GM12878 (cell line): ENCODE measurements at regions not wholly inside any gene's neighbourhood (a gene's known extent, or its start where the extent isn't known, plus 50 kb on each side); places are given as distances from the start of the nearest gene placed in this dataset.

ENCODE experiments used
- ATAC-seq: fragments of 200-7000 bp; cut with Tn5 transposase; 3 replicates; pipeline ENCODE4 v1.9.1; 2020; ENCODE audit warnings: mild to moderate bottlenecking, moderate library complexity
- BruUV-seq: library from RNA; stranded (reverse); fragments of 400-500 nt; replicated peaks from 2 replicates; lab custom pipeline; 2021; lab: Mats Ljungman, UMichigan
- CTCF ChIA-PET: fragments of 300-600 bp; sonication (Branson Sonifier 250); formaldehyde crosslinking; extraction: SDS; loops from one replicate; lab custom pipeline; 2021; ENCODE audit warnings: inconsistent platforms; lab: Yijun Ruan, JAX
- POLR2A ChIA-PET: fragments of 350-600 bp; formaldehyde crosslinking; extraction: SDS; loops from one replicate; lab custom pipeline; 2021; ENCODE audit warnings: inconsistent platforms; lab: Charles Lee
- RAD21 ChIA-PET: fragments of 300-600 bp; sonication (Branson Sonifier 250); formaldehyde crosslinking; loops from one replicate; lab custom pipeline; 2023; ENCODE audit warnings: antibody characterized with exemption; ENCODE audit not compliant: unreplicated experiment; lab: Charles Lee
- SMC1A ChIA-PET: fragments of 300-600 bp; sonication (Branson Sonifier 250); formaldehyde crosslinking; loops from one replicate; lab custom pipeline; 2023; ENCODE audit not compliant: unreplicated experiment, uncharacterized antibody; lab: Charles Lee
- DNase-seq: peaks from one replicate; pipeline ENCODE4 v3.0.0-alpha.2; 2011; ENCODE audit warnings: low read depth, low spot score
- FAIRE-seq: peaks from 3 replicates; lab custom pipeline; 2011; peaks lifted over from hg19 to GRCh38; lab: Jason Lieb, UNC
- H2AFZ ChIP-seq: 2 replicates; pipeline ENCODE4 v1.6.0; 2011; ENCODE audit warnings: low read depth, low read length, control low read depth; ENCODE audit not compliant: control insufficient read depth
- H3K27ac ChIP-seq: 2 replicates; pipeline ENCODE4 v1.5.1; 2011; ENCODE audit warnings: control low read depth; ENCODE audit not compliant: control insufficient read depth, insufficient read depth
- H3K27me3 ChIP-seq, 2 experiments: replicated peaks in 1 of 2; 2 replicates each; pipeline versions ENCODE4 v1.6.0 to v1.6.1; 2011; ENCODE audit warnings: low read length in 1 of 2; ENCODE audit not compliant: control insufficient read depth in 2 of 2, insufficient read depth in 2 of 2
- H3K36me3 ChIP-seq, 2 experiments: 2 replicates each; pipeline ENCODE4 v1.5.1; 2011; ENCODE audit warnings: low read length in 1 of 2; ENCODE audit not compliant: control insufficient read depth in 2 of 2, insufficient read depth in 2 of 2
- H3K4me1 ChIP-seq: 2 replicates; pipeline ENCODE4 v1.6.1; 2011; ENCODE audit warnings: mild to moderate bottlenecking, low read length, moderate library complexity, mixed read lengths; ENCODE audit not compliant: control insufficient read depth, insufficient read depth
- H3K4me2 ChIP-seq: 2 replicates; pipeline ENCODE4 v1.6.0; 2011; ENCODE audit warnings: control low read depth; ENCODE audit not compliant: control insufficient read depth, insufficient read depth
- H3K4me3 ChIP-seq: fragments of 200-600 bp; sonication (generic); 2 replicates; pipeline ENCODE4 v1.5.1; 2016
- H3K79me2 ChIP-seq: 2 replicates; pipeline ENCODE4 v1.6.0; 2011; ENCODE audit warnings: low read length; ENCODE audit not compliant: control insufficient read depth, insufficient read depth
- H3K9ac ChIP-seq: 2 replicates; pipeline ENCODE4 v1.8.0; 2011; ENCODE audit warnings: low read length, control low read depth, mixed read lengths; ENCODE audit not compliant: control insufficient read depth, insufficient read depth
- H3K9me3 ChIP-seq: replicated peaks from 3 replicates; pipeline ENCODE4 v1.5.1; 2011; ENCODE audit warnings: mild to moderate bottlenecking, low read length; ENCODE audit not compliant: control insufficient read depth, insufficient read depth
- H4K20me1 ChIP-seq: 2 replicates; pipeline ENCODE4 v1.6.0; 2011; ENCODE audit not compliant: control insufficient read depth, insufficient read depth
- HCFC1 ChIP-seq: fragments of 150-350 bp; IDR thresholded peaks from 2 replicates; pipeline ENCODE4 v1.6.1; 2014; ENCODE audit warnings: low read length
- JUNB ChIP-seq: IDR thresholded peaks from 2 replicates; pipeline ENCODE4 v1.6.1; 2016; ENCODE audit warnings: antibody characterized with exemption, mild to moderate bottlenecking
- MTA2 ChIP-seq: fragments of 450-650 bp; IDR thresholded peaks from 2 replicates; pipeline ENCODE4 v1.6.1; 2016; ENCODE audit warnings: low read depth, mild to moderate bottlenecking, moderate library complexity
- MYC ChIP-seq: IDR thresholded peaks from 2 replicates; pipeline ENCODE4 v1.6.1; 2011; ENCODE audit warnings: mild to moderate bottlenecking, low read length, moderate library complexity, inconsistent platforms; ENCODE audit not compliant: insufficient read depth, insufficient replicate concordance, insufficient read length, severe bottlenecking
- NFYA ChIP-seq: IDR thresholded peaks from 2 replicates; pipeline ENCODE4 v1.6.1; 2011; ENCODE audit warnings: low read depth, mild to moderate bottlenecking, low read length, improper control_type of control experiment, borderline replicate concordance
- NR2C2 ChIP-seq: IDR thresholded peaks from 2 replicates; pipeline ENCODE4 v1.6.1; 2011; ENCODE audit warnings: borderline replicate concordance, low read depth; ENCODE audit not compliant: control insufficient read depth, insufficient read length
- NRF1 ChIP-seq: conservative IDR thresholded peaks from 2 replicates; pipeline ENCODE4 v1.6.1; 2011; ENCODE audit warnings: mild to moderate bottlenecking, low read depth, low read length, improper control_type of control experiment
- PAX5 ChIP-seq: IDR thresholded peaks from 2 replicates; pipeline ENCODE4 v1.6.1; 2011; ENCODE audit warnings: low read depth, low read length, borderline replicate concordance
- POLR2AphosphoS5 ChIP-seq: IDR thresholded peaks from 2 replicates; pipeline ENCODE4 v1.6.1; 2011; ENCODE audit warnings: mild to moderate bottlenecking, low read length, inconsistent platforms
- TAF1 ChIP-seq: IDR thresholded peaks from 2 replicates; pipeline ENCODE4 v1.6.1; 2011; ENCODE audit warnings: mild to moderate bottlenecking, low read depth, low read length, borderline replicate concordance
- TCF12 ChIP-seq: IDR thresholded peaks from 2 replicates; pipeline ENCODE4 v1.6.1; 2011; ENCODE audit warnings: low read depth, mild to moderate bottlenecking, low read length
- ZNF622 ChIP-seq: fragments of 450-650 bp; IDR thresholded peaks from 2 replicates; pipeline ENCODE4 v1.6.1; 2017; ENCODE audit warnings: mild to moderate bottlenecking, inconsistent platforms
- WGBS: methylation state at CpG from one replicate; pipeline ENCODE4 v1.1.6; 2016; ENCODE audit warnings: low lambda C conversion rate; ENCODE audit not compliant: insufficient replicate concordance, insufficient coverage; ENCODE audit errors: missing lambda C conversion rate; 5-methylcytosine and 5-hydroxymethylcytosine counted together
- in situ Hi-C: fragments of 300-500 bp; cut with MboI; formaldehyde crosslinking; loops from 9 replicates; pipeline ENCODE4 v1.14.3; 2018; ENCODE audit warnings: mixed read lengths
- intact Hi-C: fragments of 100-400 bp; cut with micrococcal nuclease; formaldehyde crosslinking; loops from one replicate; pipeline ENCODE4 v1.14.2; 2022; ENCODE audit not compliant: unreplicated experiment
- TF ChIP-seq, protein P1 (sequence below), 3 experiments: IDR thresholded peaks in 2 of 3; conservative IDR thresholded peaks in 1 of 3; 2 replicates each; pipeline ENCODE4 v1.5.1; 2011; ENCODE audit warnings: low read depth in 3 of 3, low read length in 3 of 3, mild to moderate bottlenecking in 3 of 3, control low read depth in 2 of 3, moderate library complexity in 2 of 3, inconsistent platforms in 1 of 3, mixed read lengths in 1 of 3; ENCODE audit not compliant: control insufficient read depth in 2 of 3, insufficient read depth in 1 of 3; ENCODE audit errors: extremely low read depth in 1 of 3
- TF ChIP-seq, protein P2 (sequence below): IDR thresholded peaks from 2 replicates; pipeline ENCODE4 v1.6.1; 2012; ENCODE audit warnings: mild to moderate bottlenecking, low read depth, low read length
- TF ChIP-seq, protein P3 (sequence below): IDR thresholded peaks from 2 replicates; pipeline ENCODE4 v1.6.1; 2012; ENCODE audit warnings: low read depth, low read length, improper control_type of control experiment
- TF ChIP-seq, protein P4 (sequence below): fragments of 450-650 bp; conservative IDR thresholded peaks from 2 replicates; pipeline ENCODE4 v1.6.1; 2017; ENCODE audit warnings: mild to moderate bottlenecking, moderate library complexity

DNA sequence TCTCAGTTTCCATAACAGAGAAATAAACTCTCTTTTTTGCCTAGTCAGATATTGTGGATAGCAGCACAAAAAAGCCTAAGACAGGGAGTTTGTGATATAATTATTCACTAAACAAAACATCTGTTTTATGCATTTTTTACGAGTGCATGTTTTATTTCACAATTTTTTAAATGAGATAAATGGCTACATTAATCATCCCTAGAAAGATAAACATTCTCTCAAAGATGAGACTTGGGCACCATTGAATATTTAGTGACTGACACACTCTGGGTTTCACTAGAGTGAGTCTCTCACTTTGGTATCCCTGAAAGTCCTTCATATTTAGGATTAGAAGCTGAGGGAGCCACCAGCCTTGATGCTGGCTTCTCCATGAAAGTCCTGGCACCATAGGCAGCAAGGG, 74.3 kb upstream of the LRCH1 start:
- Histone ChIP-seq H3K9ac (no peak overlapping the region), H3K36me3 (no peaks in the 10 kb centered on the region), H3K27ac (no peak overlapping the region), H3K4me1 (no peaks in the 10 kb centered on the region), H2AFZ (no peak overlapping the region), H3K27me3 (no peaks in the 10 kb centered on the region), H3K9me3 (no peaks in the 10 kb centered on the region; the same call in 2 of the 3 replicates), H3K4me3 (no peak overlapping the region), H4K20me1 (no peaks in the 10 kb centered on the region), H3K4me2 (no peak overlapping the region), H3K79me2 (no peaks in the 10 kb centered on the region)
- intact Hi-C loops = no loop called here
- ATAC-seq = no peak
- SMC1A ChIA-PET = no interaction called here
- 0% methylated on average over 1 of the region's 1 CpG for WGBS
- CTCF ChIA-PET = interaction anchor here (0.6 kb wide), 1 partner anchor 1391 kb away, joined by 3 read pairs; no protein-coding TSS in a partner anchor
- no TSS peak for BruUV-seq
- no peak for FAIRE-seq
- in situ Hi-C loops = no loop called here
- DNase-seq = no peak
- POLR2A ChIA-PET = no interaction called here
- RAD21 ChIA-PET = no interaction called here
- TF ChIP-seq NR2C2 = no peak
- TF ChIP-seq HCFC1 = no peak
- TF ChIP-seq, protein P1, sequence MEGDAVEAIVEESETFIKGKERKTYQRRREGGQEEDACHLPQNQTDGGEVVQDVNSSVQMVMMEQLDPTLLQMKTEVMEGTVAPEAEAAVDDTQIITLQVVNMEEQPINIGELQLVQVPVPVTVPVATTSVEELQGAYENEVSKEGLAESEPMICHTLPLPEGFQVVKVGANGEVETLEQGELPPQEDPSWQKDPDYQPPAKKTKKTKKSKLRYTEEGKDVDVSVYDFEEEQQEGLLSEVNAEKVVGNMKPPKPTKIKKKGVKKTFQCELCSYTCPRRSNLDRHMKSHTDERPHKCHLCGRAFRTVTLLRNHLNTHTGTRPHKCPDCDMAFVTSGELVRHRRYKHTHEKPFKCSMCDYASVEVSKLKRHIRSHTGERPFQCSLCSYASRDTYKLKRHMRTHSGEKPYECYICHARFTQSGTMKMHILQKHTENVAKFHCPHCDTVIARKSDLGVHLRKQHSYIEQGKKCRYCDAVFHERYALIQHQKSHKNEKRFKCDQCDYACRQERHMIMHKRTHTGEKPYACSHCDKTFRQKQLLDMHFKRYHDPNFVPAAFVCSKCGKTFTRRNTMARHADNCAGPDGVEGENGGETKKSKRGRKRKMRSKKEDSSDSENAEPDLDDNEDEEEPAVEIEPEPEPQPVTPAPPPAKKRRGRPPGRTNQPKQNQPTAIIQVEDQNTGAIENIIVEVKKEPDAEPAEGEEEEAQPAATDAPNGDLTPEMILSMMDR (IDR thresholded peaks at IDR 0.05 in 2 of 3, conservative IDR thresholded peaks at IDR 0.05 in 1 of 3; ENCODE audit: control insufficient read depth in 2 of 3, extremely low read depth in 1 of 3, insufficient read depth in 1 of 3, low read depth in 3 of 3, low read length in 3 of 3) = no peak
- no peak for TF ChIP-seq TAF1
- TF ChIP-seq, protein P2, sequence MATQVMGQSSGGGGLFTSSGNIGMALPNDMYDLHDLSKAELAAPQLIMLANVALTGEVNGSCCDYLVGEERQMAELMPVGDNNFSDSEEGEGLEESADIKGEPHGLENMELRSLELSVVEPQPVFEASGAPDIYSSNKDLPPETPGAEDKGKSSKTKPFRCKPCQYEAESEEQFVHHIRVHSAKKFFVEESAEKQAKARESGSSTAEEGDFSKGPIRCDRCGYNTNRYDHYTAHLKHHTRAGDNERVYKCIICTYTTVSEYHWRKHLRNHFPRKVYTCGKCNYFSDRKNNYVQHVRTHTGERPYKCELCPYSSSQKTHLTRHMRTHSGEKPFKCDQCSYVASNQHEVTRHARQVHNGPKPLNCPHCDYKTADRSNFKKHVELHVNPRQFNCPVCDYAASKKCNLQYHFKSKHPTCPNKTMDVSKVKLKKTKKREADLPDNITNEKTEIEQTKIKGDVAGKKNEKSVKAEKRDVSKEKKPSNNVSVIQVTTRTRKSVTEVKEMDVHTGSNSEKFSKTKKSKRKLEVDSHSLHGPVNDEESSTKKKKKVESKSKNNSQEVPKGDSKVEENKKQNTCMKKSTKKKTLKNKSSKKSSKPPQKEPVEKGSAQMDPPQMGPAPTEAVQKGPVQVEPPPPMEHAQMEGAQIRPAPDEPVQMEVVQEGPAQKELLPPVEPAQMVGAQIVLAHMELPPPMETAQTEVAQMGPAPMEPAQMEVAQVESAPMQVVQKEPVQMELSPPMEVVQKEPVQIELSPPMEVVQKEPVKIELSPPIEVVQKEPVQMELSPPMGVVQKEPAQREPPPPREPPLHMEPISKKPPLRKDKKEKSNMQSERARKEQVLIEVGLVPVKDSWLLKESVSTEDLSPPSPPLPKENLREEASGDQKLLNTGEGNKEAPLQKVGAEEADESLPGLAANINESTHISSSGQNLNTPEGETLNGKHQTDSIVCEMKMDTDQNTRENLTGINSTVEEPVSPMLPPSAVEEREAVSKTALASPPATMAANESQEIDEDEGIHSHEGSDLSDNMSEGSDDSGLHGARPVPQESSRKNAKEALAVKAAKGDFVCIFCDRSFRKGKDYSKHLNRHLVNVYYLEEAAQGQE = no peak
- TF ChIP-seq NFYA = no peak
- TF ChIP-seq NRF1 = no peak
- no peak for TF ChIP-seq MYC
- no peak for TF ChIP-seq JUNB
- TF ChIP-seq, protein P3, sequence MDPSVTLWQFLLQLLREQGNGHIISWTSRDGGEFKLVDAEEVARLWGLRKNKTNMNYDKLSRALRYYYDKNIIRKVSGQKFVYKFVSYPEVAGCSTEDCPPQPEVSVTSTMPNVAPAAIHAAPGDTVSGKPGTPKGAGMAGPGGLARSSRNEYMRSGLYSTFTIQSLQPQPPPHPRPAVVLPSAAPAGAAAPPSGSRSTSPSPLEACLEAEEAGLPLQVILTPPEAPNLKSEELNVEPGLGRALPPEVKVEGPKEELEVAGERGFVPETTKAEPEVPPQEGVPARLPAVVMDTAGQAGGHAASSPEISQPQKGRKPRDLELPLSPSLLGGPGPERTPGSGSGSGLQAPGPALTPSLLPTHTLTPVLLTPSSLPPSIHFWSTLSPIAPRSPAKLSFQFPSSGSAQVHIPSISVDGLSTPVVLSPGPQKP = no peak
- TF ChIP-seq, protein P4, sequence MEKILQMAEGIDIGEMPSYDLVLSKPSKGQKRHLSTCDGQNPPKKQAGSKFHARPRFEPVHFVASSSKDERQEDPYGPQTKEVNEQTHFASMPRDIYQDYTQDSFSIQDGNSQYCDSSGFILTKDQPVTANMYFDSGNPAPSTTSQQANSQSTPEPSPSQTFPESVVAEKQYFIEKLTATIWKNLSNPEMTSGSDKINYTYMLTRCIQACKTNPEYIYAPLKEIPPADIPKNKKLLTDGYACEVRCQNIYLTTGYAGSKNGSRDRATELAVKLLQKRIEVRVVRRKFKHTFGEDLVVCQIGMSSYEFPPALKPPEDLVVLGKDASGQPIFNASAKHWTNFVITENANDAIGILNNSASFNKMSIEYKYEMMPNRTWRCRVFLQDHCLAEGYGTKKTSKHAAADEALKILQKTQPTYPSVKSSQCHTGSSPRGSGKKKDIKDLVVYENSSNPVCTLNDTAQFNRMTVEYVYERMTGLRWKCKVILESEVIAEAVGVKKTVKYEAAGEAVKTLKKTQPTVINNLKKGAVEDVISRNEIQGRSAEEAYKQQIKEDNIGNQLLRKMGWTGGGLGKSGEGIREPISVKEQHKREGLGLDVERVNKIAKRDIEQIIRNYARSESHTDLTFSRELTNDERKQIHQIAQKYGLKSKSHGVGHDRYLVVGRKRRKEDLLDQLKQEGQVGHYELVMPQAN = no peak
- no peak for TF ChIP-seq TCF12
- no peak for TF ChIP-seq MTA2
- TF ChIP-seq PAX5 = no peak
- no peak for TF ChIP-seq ZNF622
- no peak for TF ChIP-seq POLR2AphosphoS5
